Smooth muscle cell (in vitro differentiated cells): ENCODE measurements at regions not wholly inside any gene's neighbourhood (a gene's known extent, or its start where the extent isn't known, plus 50 kb on each side); places are given as distances from the start of the nearest gene placed in this dataset.

Experiments used
- DNase-seq: peaks from one replicate; lab custom pipeline; 2025; ENCODE audit not compliant: unreplicated experiment; lab: John Stamatoyannopoulos, UW
- H2AFZ ChIP-seq: fragments of 200-600 bp; sonication (generic); 2 replicates; pipeline ENCODE4 v1.6.0; 2016; ENCODE audit warnings: antibody characterized with exemption, low read depth, mild to moderate bottlenecking
- H3F3A ChIP-seq: fragments of 200-600 bp; sonication (generic); 2 replicates; pipeline ENCODE4 v1.6.0; 2017; ENCODE audit warnings: antibody characterized with exemption, low read depth
- H3K27ac ChIP-seq: fragments of 200-600 bp; sonication (generic); 2 replicates; pipeline ENCODE4 v1.5.1; 2016; ENCODE audit warnings: low read depth, mild to moderate bottlenecking
- H3K27me3 ChIP-seq: fragments of 200-600 bp; sonication (generic); 2 replicates; pipeline ENCODE4 v1.6.1; 2016; ENCODE audit warnings: low read depth, mild to moderate bottlenecking
- H3K36me3 ChIP-seq: fragments of 200-600 bp; sonication (generic); 2 replicates; pipeline ENCODE4 v1.5.1; 2016; ENCODE audit warnings: low read depth
- H3K4me1 ChIP-seq: fragments of 200-600 bp; sonication (generic); 2 replicates; pipeline ENCODE4 v1.5.1; 2016; ENCODE audit warnings: low read depth
- H3K4me2 ChIP-seq: fragments of 200-600 bp; sonication (generic); 2 replicates; pipeline ENCODE4 v1.6.0; 2016; ENCODE audit warnings: mild to moderate bottlenecking
- H3K4me3 ChIP-seq: fragments of 200-600 bp; sonication (generic); 2 replicates; pipeline ENCODE4 v1.5.1; 2016; ENCODE audit warnings: mild to moderate bottlenecking
- H3K79me2 ChIP-seq: fragments of 200-600 bp; sonication (generic); 2 replicates; pipeline ENCODE4 v1.6.0; 2016; ENCODE audit warnings: low read depth, mild to moderate bottlenecking
- H3K9ac ChIP-seq: fragments of 200-600 bp; sonication (generic); 2 replicates; pipeline ENCODE4 v1.6.0; 2016; ENCODE audit warnings: low read depth
- H3K9me3 ChIP-seq: fragments of 200-600 bp; sonication (generic); replicated peaks from 2 replicates; pipeline ENCODE4 v1.5.1; 2016; ENCODE audit warnings: low read depth
- H4K20me1 ChIP-seq: fragments of 200-600 bp; sonication (generic); 2 replicates; pipeline ENCODE4 v1.6.0; 2016; ENCODE audit warnings: low read depth
- CTCF ChIP-seq: fragments of 200-600 bp; sonication (generic); IDR thresholded peaks from 2 replicates; pipeline ENCODE4 v1.5.1; 2017; ENCODE audit warnings: borderline replicate concordance, mild to moderate bottlenecking, antibody characterized with exemption; ENCODE audit not compliant: insufficient read depth, poor library complexity, severe bottlenecking
- WGBS: methylation state at CpG from one replicate; pipeline ENCODE4 v1.1.7; 2016; ENCODE audit warnings: low lambda C conversion rate; 5-methylcytosine and 5-hydroxymethylcytosine counted together

GRCh38 chr7:84829719-84830118 is 357.1 kb downstream of the SEMA3D start:
- H3K27me3 ChIP-seq, result no peaks in the 10 kb centered on the region
- no peak overlapping the region for H2AFZ ChIP-seq
- no peaks in the 10 kb centered on the region for H3K4me1 ChIP-seq
- H3K79me2 ChIP-seq, result no peaks in the 10 kb centered on the region
- H3K36me3 ChIP-seq, result no peaks in the 10 kb centered on the region
- H3K4me3 ChIP-seq, result no peak overlapping the region
- no peaks in the 10 kb centered on the region for H4K20me1 ChIP-seq
- DNase-seq, result no peak
- H3K27ac ChIP-seq, result no peak overlapping the region
- TF ChIP-seq CTCF, result no peak
- no peak overlapping the region for H3K4me2 ChIP-seq
- H3K9ac ChIP-seq, result no peak overlapping the region
- H3K9me3 ChIP-seq, result no peaks in the 10 kb centered on the region
- no peaks in the 10 kb centered on the region for H3F3A ChIP-seq

- H4K20me1 ChIP-seq, result no peaks in the 10 kb centered on the region
- DNase-seq, result no peak
- no peaks in the 10 kb centered on the region for H3K9me3 ChIP-seq
- H3K4me1 ChIP-seq, result no peaks in the 10 kb centered on the region
- H3K4me3 ChIP-seq, result no peak overlapping the region
- no peaks in the 10 kb centered on the region for H3K79me2 ChIP-seq
- H3K36me3 ChIP-seq, result no peaks in the 10 kb centered on the region
- no peak overlapping the region for H2AFZ ChIP-seq
- no peak overlapping the region for H3K9ac ChIP-seq
- no peak overlapping the region for H3K4me2 ChIP-seq
- no peak for TF ChIP-seq CTCF
- H3K27me3 ChIP-seq, result no peaks in the 10 kb centered on the region
- no peaks in the 10 kb centered on the region for H3F3A ChIP-seq
- WGBS, result 82% methylated on average over 3 of the region's 3 CpGs
- H3K27ac ChIP-seq, result no peak overlapping the region
Measured at GRCh38 chr7:84824057-84824651, 362.7 kb downstream of the SEMA3D start.

- no peaks in the 10 kb centered on the region for H3F3A ChIP-seq
- H3K4me1 ChIP-seq, result no peaks in the 10 kb centered on the region
- no peaks in the 10 kb centered on the region for H3K79me2 ChIP-seq
- H2AFZ ChIP-seq, result no peak overlapping the region
- H3K9ac ChIP-seq, result no peak overlapping the region
- no peak overlapping the region for H3K27ac ChIP-seq
- WGBS, result 84% methylated on average over 2 of the region's 2 CpGs
- H3K9me3 ChIP-seq, result no peaks in the 10 kb centered on the region
- TF ChIP-seq CTCF, result no peak
- H3K4me2 ChIP-seq, result no peak overlapping the region
- H3K36me3 ChIP-seq, result no peaks in the 10 kb centered on the region
- no peaks in the 10 kb centered on the region for H4K20me1 ChIP-seq
- no peak overlapping the region for H3K4me3 ChIP-seq
- no peaks in the 10 kb centered on the region for H3K27me3 ChIP-seq
- DNase-seq, result no peak
Measured at GRCh38 chr7:84823530-84823929, 363.3 kb downstream of the SEMA3D start.

GRCh38 chr7:84822941-84823510 is 363.8 kb downstream of the SEMA3D start:
- DNase-seq, result no peak
- Histone ChIP-seq H4K20me1 (no peaks in the 10 kb centered on the region), H3K9ac (no peak overlapping the region), H3K79me2 (no peaks in the 10 kb centered on the region), H3K27me3 (no peaks in the 10 kb centered on the region), H3K27ac (no peak overlapping the region), H3K4me1 (no peaks in the 10 kb centered on the region), H3K36me3 (no peaks in the 10 kb centered on the region), H3K4me2 (no peak overlapping the region), H3F3A (no peaks in the 10 kb centered on the region), H3K9me3 (no peaks in the 10 kb centered on the region), H2AFZ (no peak overlapping the region), H3K4me3 (no peak overlapping the region)
- no peak for TF ChIP-seq CTCF
- 91% methylated on average over 6 of the region's 6 CpGs for WGBS
